MCF 10A (cell line): ENCODE measurements at regions not wholly inside any gene's neighbourhood (a gene's known extent, or its start where the extent isn't known, plus 50 kb on each side); places are given as distances from the start of the nearest gene placed in this dataset.
"Not testable (repeated sequence)": the region's sequence is repeated elsewhere in the genome, so short reads cannot be mapped to it uniquely, and the experiment has no call there.

Experiments used
- BruUV-seq: library from RNA; stranded (reverse); fragments of 400-500 nt; replicated peaks from 2 replicates; lab custom pipeline; 2021; lab: Mats Ljungman, UMichigan
- CTCF ChIA-PET: fragments of 300-600 bp; sonication (Branson Sonifier 250); formaldehyde crosslinking; extraction: SDS; loops from one replicate; lab custom pipeline; 2021; ENCODE audit warnings: antibody characterized with exemption, inconsistent platforms; lab: Yijun Ruan, JAX
- POLR2A ChIA-PET: fragments of 300-600, 350-650 bp; sonication (Branson Sonifier 250); formaldehyde crosslinking; extraction: SDS; loops from one replicate; lab custom pipeline; 2020; ENCODE audit warnings: antibody characterized with exemption, inconsistent platforms; lab: Yijun Ruan, JAX
- DNase-seq: peaks from one replicate; pipeline ENCODE4 v3.0.0-alpha.2; 2018; ENCODE audit not compliant: unreplicated experiment
- H3K27ac Mint-ChIP-seq: one replicate; pipeline ENCODE4 v1.8.0; 2022; ENCODE audit warnings: mild to moderate bottlenecking, low read depth, mixed read lengths; ENCODE audit not compliant: unreplicated experiment
- H3K27me3 Mint-ChIP-seq: one replicate; pipeline ENCODE4 v1.8.0; 2022; ENCODE audit warnings: mixed read lengths; ENCODE audit not compliant: insufficient read depth, unreplicated experiment
- H3K36me3 Mint-ChIP-seq: one replicate; pipeline ENCODE4 v1.8.0; 2022; ENCODE audit warnings: mild to moderate bottlenecking, moderate library complexity, mixed read lengths; ENCODE audit not compliant: insufficient read depth, unreplicated experiment
- H3K4me1 Mint-ChIP-seq: one replicate; pipeline ENCODE4 v1.8.0; 2022; ENCODE audit warnings: mixed read lengths; ENCODE audit not compliant: insufficient read depth, unreplicated experiment
- H3K4me3 Mint-ChIP-seq: one replicate; pipeline ENCODE4 v1.8.0; 2022; ENCODE audit warnings: mild to moderate bottlenecking, moderate library complexity, mixed read lengths; ENCODE audit not compliant: unreplicated experiment
- H3K9me3 Mint-ChIP-seq: one replicate; pipeline ENCODE4 v1.8.0; 2022; ENCODE audit warnings: mixed read lengths; ENCODE audit not compliant: unreplicated experiment
- intact Hi-C: fragments of 100-400 bp; cut with micrococcal nuclease; formaldehyde crosslinking; loops from 2 replicates; pipeline ENCODE4 v1.14.1; 2022
- TF ChIP-seq, protein P1 (sequence below): fragments of 200-600 bp; IDR thresholded peaks from one replicate; pipeline ENCODE4 v1.8.0; 2022; ENCODE audit warnings: antibody characterized with exemption, mild to moderate bottlenecking; ENCODE audit not compliant: unreplicated experiment

DNA sequence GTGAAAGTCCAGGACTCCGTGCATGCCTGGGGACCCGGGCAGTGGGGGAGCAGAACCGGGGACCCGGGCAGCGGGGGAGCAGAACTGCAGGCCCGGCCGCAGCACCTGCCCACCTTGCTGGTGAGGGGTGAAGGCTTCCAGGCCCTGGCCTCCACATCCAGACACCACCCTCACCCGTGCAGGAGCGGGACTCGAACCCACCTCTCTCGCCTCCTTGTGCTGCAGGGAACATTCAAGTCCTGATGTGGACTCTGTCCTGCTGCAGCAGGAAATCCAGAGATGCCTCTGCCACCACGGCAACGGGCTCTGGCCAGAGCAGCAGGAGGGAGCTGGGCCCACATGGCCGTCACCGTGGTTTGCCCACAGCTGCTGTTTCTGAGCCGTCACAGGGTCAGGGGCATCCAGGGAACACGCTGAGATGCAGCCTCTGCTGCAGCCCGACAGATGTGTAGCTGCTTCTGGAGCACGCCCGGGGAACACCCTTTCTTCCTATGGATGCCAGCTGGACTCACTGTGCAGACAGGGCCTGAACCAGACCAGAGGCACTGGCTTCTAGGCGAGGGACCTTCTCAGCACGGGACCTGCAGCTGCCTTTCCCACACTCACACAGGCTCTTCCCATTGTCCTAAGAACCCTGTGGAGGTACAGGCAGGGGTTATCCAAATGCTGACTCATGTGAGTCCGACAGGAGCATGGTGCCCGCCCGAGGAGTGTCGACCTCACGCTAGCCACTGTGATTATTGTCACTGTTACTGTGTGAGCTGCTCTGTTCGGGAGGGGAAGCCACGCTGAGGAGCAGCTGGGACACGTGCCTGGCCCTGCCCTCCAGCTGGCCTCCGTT is 89.2 kb upstream of the CTDP1 start:
- Mint-ChIP-seq H3K36me3 (peaks cover 6% of the 10 kb centered on the region), H3K27me3 (no peaks in the 10 kb centered on the region), H3K9me3 (peaks cover 22% of the 10 kb centered on the region), H3K27ac (no peak overlapping the region), H3K4me1 (no peaks in the 10 kb centered on the region), H3K4me3 (no peak overlapping the region)
- TF ChIP-seq, protein P1, sequence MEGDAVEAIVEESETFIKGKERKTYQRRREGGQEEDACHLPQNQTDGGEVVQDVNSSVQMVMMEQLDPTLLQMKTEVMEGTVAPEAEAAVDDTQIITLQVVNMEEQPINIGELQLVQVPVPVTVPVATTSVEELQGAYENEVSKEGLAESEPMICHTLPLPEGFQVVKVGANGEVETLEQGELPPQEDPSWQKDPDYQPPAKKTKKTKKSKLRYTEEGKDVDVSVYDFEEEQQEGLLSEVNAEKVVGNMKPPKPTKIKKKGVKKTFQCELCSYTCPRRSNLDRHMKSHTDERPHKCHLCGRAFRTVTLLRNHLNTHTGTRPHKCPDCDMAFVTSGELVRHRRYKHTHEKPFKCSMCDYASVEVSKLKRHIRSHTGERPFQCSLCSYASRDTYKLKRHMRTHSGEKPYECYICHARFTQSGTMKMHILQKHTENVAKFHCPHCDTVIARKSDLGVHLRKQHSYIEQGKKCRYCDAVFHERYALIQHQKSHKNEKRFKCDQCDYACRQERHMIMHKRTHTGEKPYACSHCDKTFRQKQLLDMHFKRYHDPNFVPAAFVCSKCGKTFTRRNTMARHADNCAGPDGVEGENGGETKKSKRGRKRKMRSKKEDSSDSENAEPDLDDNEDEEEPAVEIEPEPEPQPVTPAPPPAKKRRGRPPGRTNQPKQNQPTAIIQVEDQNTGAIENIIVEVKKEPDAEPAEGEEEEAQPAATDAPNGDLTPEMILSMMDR = no peak
- CTCF ChIA-PET = interaction anchor here (0.5 kb wide), 1 partner anchor 1692 kb away, joined by 3 read pairs; no protein-coding TSS in a partner anchor
- intact Hi-C loops = no loop called here
- POLR2A ChIA-PET = interaction anchor here (0.7 kb wide), 1 partner anchor 12 kb away, joined by 3 read pairs; no protein-coding TSS in a partner anchor
- DNase-seq = no peak
- no TSS peak for BruUV-seq

DNA sequence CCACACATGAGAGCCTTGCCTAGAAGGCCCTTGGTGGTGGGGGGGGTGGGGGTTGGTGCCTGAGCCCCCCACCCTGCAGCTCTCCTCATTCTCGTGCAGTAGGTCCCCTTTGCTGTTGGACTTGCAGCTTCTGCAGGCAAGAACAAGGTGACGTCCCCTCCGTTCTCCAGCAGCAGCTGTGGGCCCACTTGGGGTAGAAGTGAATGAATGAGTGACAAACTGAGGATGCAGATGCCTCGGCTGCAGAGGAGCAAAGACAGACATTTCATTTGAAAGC is 88.6 kb upstream of the CTDP1 start:
- Mint-ChIP-seq H3K36me3 (peaks cover 6% of the 10 kb centered on the region), H3K27me3 (no peaks in the 10 kb centered on the region), H3K4me3 (no peak overlapping the region), H3K27ac (no peak overlapping the region), H3K9me3 (peaks cover 28% of the 10 kb centered on the region), H3K4me1 (no peaks in the 10 kb centered on the region)
- DNase-seq = no peak
- ChIA-PET POLR2A (interaction anchor here (0.7 kb wide), 1 partner anchor 12 kb away, joined by 3 read pairs; no protein-coding TSS in a partner anchor), CTCF (interaction anchor here (0.5 kb wide), 1 partner anchor 1692 kb away, joined by 3 read pairs; no protein-coding TSS in a partner anchor)
- TF ChIP-seq, protein P1 = no peak
- no TSS peak for BruUV-seq
- intact Hi-C loops = no loop called here

DNA sequence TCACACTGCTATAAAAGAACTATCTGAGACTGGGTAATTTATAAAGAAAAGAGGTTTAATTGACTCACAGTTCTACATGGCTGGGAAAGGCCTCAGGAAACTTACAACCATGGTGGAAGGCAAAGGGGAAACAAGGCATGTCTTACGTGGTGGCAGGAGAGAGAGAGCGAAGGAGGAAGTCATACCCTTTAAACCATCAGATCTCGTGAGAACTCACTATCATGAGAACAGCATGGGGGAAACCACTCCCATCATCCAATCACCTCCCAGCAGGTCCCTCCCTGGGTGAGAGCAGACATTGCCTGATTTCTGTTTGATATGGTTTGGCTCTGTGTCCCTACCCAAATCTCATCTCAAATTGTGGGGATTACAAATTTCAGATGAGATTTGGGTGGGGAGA is 86.9 kb upstream of the CTDP1 start:
- H3K36me3 Mint-ChIP-seq, H3K27ac Mint-ChIP-seq, POLR2A ChIA-PET, H3K4me1 Mint-ChIP-seq, intact Hi-C loops, BruUV-seq, H3K4me3 Mint-ChIP-seq, CTCF ChIA-PET, DNase-seq, H3K27me3 Mint-ChIP-seq: not testable (repeated sequence)
- peaks cover 33% of the 10 kb centered on the region for H3K9me3 Mint-ChIP-seq

DNA sequence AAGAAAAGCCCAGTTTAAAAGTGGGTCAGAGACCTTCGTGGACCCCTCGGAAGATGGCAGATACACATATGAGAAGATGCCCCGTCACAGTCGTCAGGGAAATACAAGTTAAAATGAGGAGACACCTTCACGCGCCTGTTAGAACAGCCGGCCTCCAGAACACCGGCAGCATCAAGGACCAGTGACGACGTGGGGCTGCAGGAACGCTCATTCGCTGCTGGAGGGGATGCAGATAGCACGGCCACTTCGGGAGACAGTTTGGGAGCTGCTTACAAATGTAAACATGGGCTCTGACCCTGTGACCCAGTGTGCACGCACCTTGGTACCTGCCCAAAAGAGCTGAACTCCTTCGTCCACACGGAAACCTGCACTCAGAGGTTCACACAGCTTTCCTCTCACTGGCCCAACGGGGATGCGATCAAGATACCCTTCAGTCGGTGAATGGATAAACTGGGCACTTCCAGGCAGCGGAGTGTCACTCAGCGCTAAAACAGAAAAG is 83.7 kb upstream of the CTDP1 start:
- Mint-ChIP-seq H3K36me3 (peaks cover 6% of the 10 kb centered on the region), H3K27me3 (no peaks in the 10 kb centered on the region), H3K27ac (no peak overlapping the region), H3K4me1 (no peaks in the 10 kb centered on the region), H3K9me3 (peaks cover 38% of the 10 kb centered on the region), H3K4me3 (no peak overlapping the region)
- CTCF ChIA-PET = no interaction called here
- POLR2A ChIA-PET = no interaction called here
- intact Hi-C loops = no loop called here
- no peak for DNase-seq
- BruUV-seq = no TSS peak
- TF ChIP-seq, protein P1 = no peak
